ENCODE measurements at regions not wholly inside any gene's neighbourhood (a gene's known extent, or its start where the extent isn't known, plus 50 kb on each side); places are given as distances from the start of the nearest gene placed in this dataset.

DNA sequence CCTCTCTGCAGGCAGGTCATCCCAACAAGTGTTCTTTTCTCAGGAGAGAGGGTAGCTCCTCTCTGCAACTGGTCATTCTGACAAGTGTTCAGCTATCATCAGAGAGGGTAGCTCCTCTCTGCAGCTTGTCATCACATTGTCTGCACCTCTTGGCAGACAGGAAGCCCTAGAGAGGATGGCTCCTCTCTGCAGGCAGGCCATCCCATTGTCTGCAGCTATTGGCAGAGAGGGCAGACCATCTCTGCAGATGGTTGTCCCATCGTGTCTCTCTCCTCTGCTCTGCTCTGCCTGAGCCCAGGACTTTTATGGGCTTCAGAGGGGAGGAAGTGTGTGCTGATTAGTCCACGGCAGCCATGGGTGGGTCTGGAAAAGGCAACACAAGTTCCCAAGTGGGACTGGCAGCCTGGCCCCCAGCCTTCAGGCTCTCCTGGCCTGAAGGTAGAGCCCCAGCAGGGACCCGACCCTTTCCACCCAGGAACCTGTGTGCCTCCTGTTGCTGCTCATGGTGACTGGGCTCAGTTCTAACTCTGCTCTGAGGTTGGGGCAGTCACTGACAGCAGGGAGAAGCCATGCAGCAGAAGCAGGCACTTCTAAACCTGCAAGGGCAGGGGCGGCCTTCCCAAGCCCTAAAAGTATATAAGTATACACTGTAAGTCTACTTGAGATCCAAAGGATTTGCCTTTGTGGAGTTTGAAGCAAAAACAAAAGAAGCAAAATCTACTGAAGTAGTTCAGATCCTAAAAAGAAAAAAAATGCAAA lies 637.9 kb downstream of the PLOD2 start:
- Histone ChIP-seq H3K27me3 (no peaks in the 10 kb centered on the region), H3K4me3 (no peak overlapping the region), H3K4me1 (no peaks in the 10 kb centered on the region), H3K27ac (no peak overlapping the region), H3K36me3 (ENCODE audit: low read depth, missing control alignments) (no peaks in the 10 kb centered on the region), H3K9me3 (no peaks in the 10 kb centered on the region)
- 95% methylated on average over 4 of the region's 4 CpGs for WGBS, 2 donors
- intact Hi-C loops (cut with DNase I; ENCODE audit: low total_unique reads): no loop called here
- TF ChIP-seq, protein P1, sequence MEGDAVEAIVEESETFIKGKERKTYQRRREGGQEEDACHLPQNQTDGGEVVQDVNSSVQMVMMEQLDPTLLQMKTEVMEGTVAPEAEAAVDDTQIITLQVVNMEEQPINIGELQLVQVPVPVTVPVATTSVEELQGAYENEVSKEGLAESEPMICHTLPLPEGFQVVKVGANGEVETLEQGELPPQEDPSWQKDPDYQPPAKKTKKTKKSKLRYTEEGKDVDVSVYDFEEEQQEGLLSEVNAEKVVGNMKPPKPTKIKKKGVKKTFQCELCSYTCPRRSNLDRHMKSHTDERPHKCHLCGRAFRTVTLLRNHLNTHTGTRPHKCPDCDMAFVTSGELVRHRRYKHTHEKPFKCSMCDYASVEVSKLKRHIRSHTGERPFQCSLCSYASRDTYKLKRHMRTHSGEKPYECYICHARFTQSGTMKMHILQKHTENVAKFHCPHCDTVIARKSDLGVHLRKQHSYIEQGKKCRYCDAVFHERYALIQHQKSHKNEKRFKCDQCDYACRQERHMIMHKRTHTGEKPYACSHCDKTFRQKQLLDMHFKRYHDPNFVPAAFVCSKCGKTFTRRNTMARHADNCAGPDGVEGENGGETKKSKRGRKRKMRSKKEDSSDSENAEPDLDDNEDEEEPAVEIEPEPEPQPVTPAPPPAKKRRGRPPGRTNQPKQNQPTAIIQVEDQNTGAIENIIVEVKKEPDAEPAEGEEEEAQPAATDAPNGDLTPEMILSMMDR (IDR thresholded peaks at IDR 0.05): no peak
- TF ChIP-seq POLR2A (IDR thresholded peaks at IDR 0.05): no peak
- no peak for DNase-seq

DNA sequence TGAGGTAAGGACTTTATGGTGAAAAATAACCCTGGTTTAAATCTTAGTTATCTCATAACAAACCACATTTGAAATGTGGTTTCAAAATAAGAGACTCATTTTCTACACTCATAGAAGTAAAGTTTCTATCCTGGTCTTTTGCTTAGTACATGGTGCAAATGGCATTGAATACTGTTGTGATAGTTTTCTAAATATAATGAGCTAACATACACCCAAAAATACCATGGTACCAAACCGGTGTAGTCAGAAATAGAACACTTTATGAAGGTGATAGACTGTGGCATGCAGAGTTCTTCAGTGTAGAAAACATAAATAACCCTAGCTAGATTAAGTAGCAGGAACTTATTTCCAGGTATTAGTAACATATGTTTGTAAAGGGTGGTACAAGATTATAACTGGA lies 629.4 kb downstream of the PLOD2 start:
- 71 to 88% methylated on average over 1 of the region's 1 CpG for WGBS, 2 donors
- no peak for TF ChIP-seq POLR2A (IDR thresholded peaks at IDR 0.05)
- TF ChIP-seq, protein P1 (IDR thresholded peaks at IDR 0.05): no peak
- intact Hi-C loops (cut with DNase I; ENCODE audit: low total_unique reads): no loop called here

DNA sequence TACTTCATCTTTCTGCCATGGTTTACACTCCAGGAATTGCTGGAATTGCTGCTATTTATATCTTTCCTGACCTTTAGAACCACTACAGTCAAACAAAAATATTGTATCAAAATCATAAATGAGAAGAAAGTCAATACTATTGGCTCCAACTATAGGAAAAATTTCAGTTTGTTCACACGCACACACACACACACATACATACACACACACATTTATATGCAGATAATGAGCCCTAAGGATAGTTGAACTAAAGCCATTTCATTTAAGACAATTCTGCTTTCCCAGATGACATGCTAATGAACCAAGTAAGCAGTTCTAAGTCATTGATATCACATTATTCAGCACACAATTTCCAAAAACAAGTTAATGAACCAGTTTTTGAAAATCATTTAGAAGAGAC lies 627.3 kb downstream of the PLOD2 start:
- TF ChIP-seq, protein P1 (IDR thresholded peaks at IDR 0.05): no peak
- TF ChIP-seq POLR2A (IDR thresholded peaks at IDR 0.05): no peak
- DNase-seq: no peak
- no peaks in the 10 kb centered on the region for H3K27me3 ChIP-seq
- no peak overlapping the region for H3K4me3 ChIP-seq
- no peaks in the 10 kb centered on the region for H3K36me3 ChIP-seq (ENCODE audit: low read depth, missing control alignments)
- intact Hi-C loops (cut with DNase I; ENCODE audit: low total_unique reads): no loop called here
- WGBS, 2 donors: 78 to 85% methylated on average over 1 of the region's 1 CpG
- H3K27ac ChIP-seq: no peak overlapping the region
- no peaks in the 10 kb centered on the region for H3K9me3 ChIP-seq
- no peaks in the 10 kb centered on the region for H3K4me1 ChIP-seq

More for the DNA sequence above, 629.4 kb downstream of the PLOD2 start:
- Histone ChIP-seq H3K27me3 (no peaks in the 10 kb centered on the region), H3K9me3 (no peaks in the 10 kb centered on the region), H3K27ac (no peak overlapping the region), H3K36me3 (ENCODE audit: low read depth, missing control alignments) (no peaks in the 10 kb centered on the region), H3K4me1 (no peaks in the 10 kb centered on the region), H3K4me3 (no peak overlapping the region)
- DNase-seq: no peak

DNA sequence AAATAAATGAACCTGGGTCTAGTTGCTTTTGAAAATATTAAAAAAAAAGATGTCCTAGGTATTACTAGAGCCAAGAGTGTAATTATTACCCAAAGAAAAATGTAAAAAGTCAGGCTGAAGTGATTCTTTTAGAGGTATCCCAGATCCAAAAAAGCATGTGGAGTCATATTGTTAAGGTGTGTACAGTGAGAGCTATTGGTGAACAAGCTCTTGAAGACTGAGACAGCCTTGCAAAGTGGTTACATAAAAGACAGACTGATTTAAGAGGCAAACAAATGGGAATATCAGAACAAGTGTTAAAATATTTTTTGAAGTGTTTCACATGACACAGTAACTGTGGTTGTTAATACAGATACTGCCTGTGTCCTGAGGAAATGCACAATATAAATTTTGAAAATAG lies 624.5 kb downstream of the PLOD2 start:
- Histone ChIP-seq H3K36me3 (ENCODE audit: low read depth, missing control alignments) (no peaks in the 10 kb centered on the region), H3K27ac (no peak overlapping the region), H3K27me3 (no peaks in the 10 kb centered on the region), H3K4me1 (no peaks in the 10 kb centered on the region), H3K4me3 (no peak overlapping the region), H3K9me3 (no peaks in the 10 kb centered on the region)
- no peak for DNase-seq
- intact Hi-C loops (cut with DNase I; ENCODE audit: low total_unique reads): no loop called here
- TF ChIP-seq POLR2A (IDR thresholded peaks at IDR 0.05): no peak

DNA sequence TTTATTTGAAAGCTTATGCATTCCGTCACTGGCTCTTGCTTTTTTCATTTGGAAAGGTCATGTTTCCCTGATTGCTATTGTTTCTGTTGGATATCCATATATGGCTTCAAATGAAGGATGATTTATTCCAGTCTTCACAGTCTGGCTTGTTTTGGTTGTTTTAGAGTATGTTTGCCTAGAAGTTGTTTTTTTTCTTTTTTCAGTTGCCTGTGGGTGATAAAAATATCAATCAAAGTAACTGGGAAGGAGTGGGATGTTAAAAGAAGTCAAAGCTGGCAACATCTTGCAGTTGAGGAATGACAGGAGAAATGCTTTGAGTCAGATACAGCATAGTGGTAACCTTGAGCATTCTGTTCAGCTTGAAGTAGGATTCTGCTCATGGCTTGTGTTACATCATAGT lies 610.5 kb downstream of the PLOD2 start:
- H3K4me3 ChIP-seq: no peak overlapping the region
- intact Hi-C loops (cut with DNase I; ENCODE audit: low total_unique reads): no loop called here
- no peaks in the 10 kb centered on the region for H3K9me3 ChIP-seq
- H3K4me1 ChIP-seq: no peaks in the 10 kb centered on the region
- H3K27me3 ChIP-seq: no peaks in the 10 kb centered on the region
- DNase-seq: no peak
- 0% methylated on average over 1 of the region's 1 CpG for WGBS, 2 donors
- no peak for TF ChIP-seq POLR2A (IDR thresholded peaks at IDR 0.05)
- TF ChIP-seq, protein P1 (IDR thresholded peaks at IDR 0.05): no peak
- H3K27ac ChIP-seq: no peak overlapping the region
- H3K36me3 ChIP-seq (ENCODE audit: low read depth, missing control alignments): no peaks in the 10 kb centered on the region
